Activated T-cell treated with anti-CD3 and anti-CD28 coated beads for 24 hours (primary cell): ENCODE measurements at regions not wholly inside any gene's neighbourhood (a gene's known extent, or its start where the extent isn't known, plus 50 kb on each side); places are given as distances from the start of the nearest gene placed in this dataset.

ENCODE experiments used
- DNase-seq: peaks from one replicate; pipeline ENCODE4 v3.0.0-alpha.2; 2020; ENCODE audit warnings: low read depth

DNA sequence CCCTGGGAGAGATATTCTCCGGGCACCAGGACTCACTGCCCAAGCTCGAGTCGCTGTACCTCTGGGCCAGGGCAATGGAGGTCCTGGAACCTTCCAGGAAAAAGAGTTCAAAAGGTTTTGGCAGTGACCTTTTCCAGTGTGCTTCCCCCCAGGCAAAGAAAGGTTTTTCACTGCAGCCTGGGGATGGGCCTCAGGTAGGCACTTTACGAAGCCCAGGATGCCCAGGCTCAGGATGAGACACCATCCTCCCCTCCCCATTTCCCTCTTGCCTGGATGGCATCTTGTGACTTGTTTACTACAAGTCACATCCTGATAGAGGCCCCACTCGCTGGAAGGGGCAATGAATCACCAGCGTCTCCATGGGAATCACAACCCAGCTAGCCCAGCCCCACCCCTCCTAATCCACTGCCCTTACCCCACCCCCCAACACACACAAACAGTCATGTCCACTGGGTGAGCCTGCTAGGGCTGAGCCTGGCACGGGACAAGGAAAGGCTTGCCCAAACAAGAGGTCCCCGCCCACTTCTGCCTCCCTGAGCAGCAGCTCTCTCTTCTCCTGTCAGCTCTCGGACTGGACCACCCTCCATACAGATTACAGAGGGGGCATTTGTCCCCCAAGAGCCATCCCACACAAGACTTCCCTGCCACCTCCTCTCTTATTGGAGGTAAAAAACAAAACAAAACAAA lies 93.8 kb upstream of the SMNDC1 start:
- no peak for DNase-seq

DNA sequence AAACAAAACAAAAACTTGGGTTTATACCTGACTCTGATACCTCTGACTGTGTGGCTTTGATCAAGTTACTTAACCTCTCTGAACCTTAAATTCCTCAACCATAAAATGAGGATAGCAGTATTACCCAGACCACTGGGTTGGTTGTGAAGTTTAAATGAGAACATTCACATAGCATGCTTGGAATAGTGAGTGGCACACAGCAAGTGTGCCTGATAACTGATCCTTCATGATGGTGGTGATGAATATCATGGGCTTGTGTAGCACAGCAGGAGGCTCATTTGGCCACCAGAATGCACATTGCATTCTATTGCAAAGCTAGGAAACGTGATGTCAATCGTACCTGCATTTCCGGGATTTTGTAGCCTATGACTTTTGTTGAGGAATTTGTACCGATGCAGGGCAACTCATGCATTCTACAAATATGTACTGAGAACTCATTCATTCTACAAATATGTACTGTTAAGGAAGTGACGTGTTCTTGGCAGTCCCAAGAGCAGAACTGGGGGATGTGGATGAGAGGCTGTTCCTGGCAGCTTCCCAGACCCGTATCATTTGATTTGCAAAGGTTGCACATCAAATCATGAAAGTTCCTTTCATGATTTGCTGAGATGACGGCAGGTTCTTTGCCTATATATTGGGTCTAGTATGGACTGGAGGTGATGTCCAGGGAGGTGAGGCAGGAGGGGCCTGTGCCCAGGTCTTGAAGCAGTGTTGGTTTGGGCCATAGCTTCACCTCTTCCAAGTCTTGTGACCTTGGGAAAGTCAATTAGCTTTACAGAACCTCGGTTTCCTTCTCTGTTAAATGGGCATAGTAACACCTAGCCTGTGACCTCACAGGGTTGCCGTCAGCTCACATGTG lies 94.6 kb upstream of the SMNDC1 start:
- DNase-seq, result no peak

DNA sequence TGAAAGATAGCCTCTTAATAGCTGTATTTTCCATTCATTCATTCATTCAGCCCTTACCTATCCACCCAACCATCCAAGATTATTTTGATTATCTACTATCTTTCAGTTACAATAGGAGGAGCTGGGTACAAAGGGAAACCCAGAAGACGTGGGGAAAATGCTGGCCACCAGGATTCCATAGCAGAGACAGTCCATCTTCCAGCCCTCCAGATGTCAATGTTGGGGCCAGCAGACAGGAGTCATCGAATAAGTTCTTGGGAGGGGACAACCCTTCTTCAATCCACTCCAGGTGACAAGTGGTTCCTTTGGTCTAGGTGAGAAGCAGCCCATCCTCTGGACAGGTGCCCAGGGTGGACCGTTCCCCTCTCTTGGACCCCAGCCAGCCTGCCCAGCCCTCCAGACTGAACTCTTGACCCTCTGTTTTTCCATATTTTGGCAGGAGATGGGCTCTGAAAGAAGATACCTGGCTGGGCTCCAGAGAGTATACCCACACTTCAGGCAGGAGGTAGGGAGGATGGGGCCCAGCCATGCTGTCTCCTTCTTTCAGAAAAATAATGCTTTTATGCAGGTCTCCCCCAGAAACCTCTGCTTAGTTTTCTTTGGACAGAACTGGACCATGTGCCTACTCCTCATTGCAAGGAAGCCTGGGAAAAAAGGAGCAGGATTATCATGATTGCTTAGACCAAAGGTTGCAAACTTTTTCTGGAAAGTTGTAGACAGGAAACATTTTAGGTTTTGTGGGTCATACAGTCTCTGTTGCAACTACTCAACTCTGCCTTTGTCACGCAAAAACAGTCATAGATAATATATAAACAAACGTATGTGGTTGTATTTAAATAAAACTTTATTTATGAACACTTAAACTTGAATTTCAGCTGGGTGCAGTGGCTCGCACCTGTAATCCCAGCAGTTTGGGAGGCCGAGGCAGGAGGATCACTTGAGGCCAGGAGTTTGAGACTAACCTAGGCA lies 95.5 kb upstream of the SMNDC1 start:
- no peak for DNase-seq

DNA sequence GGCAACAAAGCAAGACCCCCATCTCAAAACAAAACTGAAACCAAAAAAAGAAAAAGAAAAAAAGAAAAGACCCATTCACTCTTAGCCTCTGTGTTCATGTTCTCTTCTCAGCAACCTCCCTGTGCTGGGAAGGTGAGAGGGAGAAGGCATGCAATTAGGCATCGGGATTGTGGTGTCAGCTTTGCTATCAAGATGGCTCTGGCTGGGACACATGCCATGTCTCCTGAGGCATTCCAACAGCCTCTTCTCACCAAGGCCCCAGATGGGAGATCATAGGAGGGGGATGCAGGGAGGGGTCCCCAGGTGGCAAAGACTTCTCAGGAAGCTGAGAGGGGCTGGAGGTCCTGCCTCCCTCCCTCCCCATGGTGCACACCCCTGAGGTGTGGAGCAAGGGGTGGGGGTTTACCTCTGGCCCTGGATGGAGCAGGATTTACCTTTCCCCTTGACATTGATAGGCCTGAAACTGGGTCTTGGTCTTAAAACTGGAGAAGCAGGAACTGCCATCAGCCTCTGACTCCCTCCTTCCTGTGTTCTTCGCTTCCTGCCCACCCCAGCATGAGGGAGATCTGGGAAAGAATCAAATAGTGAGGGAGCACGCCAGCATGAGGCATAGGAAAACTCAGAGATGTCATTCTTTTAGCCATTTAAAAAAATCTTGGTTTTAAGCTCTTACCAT lies 96.2 kb upstream of the DUSP5 start:
- no peak for DNase-seq

DNA sequence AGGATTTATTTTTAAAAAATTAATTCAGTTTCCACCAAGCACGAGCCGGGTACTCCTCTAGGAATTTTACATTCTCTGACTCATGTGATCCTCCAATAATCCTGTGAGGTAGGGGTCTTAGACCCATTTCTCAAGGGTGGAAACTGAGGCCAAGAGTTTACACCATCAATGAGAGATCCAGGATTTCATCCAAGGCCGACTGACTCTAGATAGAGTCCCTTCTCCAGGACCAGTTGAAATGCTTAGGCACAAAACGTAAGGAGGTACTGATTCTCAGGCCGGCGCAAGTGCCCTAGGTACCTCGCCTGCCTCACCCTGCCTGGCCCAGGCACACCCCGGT lies 95.7 kb upstream of the DUSP5 start:
- no peak for DNase-seq

DNA sequence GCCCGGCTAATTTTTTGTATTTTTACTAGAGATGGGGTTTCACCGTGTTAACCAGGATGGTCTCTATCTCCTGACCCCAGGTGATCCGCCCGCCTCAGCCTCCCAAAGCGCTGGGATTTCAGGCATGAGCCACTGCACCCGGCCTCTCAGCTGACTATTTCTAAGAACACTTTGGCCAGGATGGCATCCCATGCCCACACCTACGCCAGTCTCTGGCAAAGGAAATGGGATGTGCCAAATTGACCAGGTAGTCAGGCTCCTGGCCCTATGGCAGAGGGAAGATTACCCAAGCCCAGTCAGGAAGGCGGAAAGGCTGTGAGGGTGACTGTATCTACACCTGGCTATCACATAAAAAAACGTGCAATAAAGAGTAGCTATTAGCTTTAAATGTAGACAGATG lies 94.1 kb upstream of the DUSP5 start:
- DNase-seq, result no peak

DNA sequence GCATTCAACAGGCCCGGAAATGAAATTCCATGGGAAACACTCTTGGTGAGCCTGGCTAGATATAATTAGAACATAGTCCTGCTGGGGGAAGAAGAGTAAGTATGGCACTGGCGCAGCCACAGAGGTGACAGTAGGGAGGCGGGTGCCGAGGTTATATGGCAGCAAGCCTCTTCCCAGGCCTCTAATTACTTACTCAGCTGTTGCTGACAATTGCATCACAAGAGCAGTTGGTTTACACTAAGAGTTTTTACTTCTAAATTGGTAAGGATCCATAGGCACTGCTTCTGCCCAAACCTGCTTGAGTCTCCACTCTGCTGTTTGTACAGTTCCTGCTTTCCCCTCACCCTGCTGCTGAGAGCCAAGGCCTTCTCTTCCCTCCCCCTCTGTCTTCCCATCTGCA lies 93.3 kb upstream of the DUSP5 start:
- no peak for DNase-seq

- no peak for DNase-seq
These were observed 92.9 kb upstream of the DUSP5 start for GRCh38 chr10:110404825-110405224.

GRCh38 chr10:110405380-110405779 lies 92.3 kb upstream of the DUSP5 start:
- DNase-seq, result no peak

DNA sequence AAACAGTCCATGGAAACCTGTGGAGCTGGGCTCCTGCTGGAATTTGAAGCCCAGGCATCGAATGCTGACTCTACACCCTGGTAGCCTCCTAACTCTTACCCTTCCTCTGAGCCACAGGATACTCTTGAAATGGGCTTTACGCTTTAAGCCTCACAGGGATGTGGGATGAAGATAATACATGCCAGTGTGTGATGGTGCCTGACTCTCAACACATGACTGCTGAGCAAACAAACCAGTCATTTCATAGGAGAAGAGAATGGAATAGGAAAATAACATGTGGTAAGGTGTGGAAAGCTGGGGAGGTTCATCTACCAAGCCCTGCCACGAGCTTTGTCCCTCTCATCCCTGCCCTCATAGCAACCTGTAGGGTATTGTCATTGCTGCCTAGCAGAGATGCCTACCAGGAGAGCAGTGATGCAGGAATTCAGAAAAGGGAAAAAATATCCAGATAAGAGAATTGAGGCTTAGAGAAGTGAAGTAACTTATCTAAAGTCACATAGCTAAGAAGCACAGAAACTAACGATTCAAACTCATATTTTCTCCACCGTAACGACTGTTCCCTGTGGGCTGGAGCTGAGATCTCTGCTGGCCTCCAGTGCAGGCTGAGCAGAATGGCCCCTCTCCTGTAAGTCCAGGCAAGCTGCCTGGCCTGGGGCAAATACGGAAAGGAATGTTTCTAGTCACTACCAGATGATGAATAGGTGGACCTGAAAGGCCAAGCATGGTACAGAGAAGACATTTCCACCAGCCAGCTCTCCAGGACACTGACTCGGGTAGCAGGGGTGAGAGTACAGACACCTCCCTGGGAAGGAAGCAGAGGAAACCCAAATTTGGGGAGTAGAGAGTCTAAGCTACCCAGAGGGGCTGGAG lies 90.2 kb upstream of the DUSP5 start:
- no peak for DNase-seq

GRCh38 chr10:110408203-110408871 lies 89.4 kb upstream of the DUSP5 start:
- DNase-seq, result no peak

DNA sequence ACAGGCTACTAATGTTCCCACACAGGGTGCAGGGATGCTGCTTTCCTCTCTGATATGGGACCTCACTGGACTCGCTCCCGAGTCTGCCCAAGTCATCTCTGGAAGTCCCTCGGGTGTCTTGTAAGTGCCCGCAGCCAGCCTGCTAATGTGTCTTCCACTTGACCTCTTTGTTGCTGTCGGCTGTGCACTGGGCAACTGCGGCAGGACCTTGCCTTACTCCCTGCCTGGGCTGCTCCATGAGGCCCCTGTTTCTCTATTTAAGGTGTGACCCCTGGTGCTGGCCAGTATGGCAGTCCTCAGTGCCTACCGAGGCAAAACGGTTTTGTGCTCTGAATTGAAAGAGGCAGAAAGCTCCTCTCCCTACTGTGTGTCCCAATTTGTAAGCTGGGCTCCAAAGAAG lies 88.8 kb upstream of the DUSP5 start:
- no peak for DNase-seq

GRCh38 chr10:110409488-110409887 lies 88.2 kb upstream of the DUSP5 start:
- DNase-seq, result no peak

DNA sequence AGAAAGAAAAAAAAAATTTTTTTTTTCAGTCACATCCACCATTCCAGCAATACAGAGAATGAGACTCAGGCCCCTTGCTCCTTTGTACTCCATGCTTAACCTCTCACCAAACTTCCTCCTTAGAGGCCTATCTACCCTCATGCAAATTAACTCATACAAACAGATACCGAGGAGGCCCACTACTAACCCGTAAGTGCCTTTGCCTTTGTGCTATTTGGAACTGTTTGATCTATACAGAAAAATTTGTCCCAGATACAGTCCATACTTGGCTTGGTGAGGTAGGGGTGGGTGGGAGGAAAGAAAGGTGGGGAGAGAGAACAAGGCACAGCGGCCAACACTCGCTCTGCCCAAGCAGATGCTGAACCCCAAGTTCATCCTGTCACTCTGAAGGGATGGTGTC lies 87.8 kb upstream of the DUSP5 start:
- no peak for DNase-seq

GRCh38 chr10:110410329-110411046 lies 87.2 kb upstream of the DUSP5 start:
- no peak for DNase-seq

GRCh38 chr10:110411047-110411410 lies 86.7 kb upstream of the DUSP5 start:
- no peak for DNase-seq

DNA sequence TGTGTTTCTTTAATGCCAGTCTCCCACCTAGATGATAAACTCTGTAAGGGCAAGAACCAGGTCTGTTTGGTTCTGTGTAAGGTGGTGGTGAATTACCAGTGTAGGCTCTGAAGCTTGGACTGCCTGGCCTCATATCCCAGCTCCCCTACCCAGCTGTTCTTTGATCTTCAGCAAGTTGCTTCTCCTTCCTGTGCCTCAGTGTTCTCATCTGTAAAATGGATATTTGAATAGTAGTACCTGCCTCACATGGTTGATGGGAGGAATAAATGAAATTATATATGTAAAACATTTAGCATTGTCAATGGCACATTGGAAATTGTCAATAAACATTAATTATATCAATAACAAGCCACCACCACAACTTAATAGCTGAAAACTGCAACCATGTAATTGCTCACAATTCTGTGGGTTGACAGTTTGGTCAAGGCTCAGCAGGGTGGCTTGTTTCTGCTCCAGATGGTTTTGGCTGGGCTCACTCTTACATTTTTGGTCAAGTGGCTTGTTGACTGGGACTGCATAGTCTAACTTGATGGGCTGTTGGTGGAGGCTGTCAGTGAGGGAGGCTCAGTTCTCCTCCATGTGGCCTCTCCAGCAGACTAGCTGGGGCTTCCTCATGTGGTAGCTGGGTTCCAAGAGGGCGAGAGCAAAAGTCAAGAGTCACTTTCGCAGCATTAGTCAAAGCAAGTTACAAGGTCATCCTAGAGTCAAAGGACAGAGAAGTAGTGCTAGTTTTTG lies 84.5 kb upstream of the DUSP5 start:
- no peak for DNase-seq

DNA sequence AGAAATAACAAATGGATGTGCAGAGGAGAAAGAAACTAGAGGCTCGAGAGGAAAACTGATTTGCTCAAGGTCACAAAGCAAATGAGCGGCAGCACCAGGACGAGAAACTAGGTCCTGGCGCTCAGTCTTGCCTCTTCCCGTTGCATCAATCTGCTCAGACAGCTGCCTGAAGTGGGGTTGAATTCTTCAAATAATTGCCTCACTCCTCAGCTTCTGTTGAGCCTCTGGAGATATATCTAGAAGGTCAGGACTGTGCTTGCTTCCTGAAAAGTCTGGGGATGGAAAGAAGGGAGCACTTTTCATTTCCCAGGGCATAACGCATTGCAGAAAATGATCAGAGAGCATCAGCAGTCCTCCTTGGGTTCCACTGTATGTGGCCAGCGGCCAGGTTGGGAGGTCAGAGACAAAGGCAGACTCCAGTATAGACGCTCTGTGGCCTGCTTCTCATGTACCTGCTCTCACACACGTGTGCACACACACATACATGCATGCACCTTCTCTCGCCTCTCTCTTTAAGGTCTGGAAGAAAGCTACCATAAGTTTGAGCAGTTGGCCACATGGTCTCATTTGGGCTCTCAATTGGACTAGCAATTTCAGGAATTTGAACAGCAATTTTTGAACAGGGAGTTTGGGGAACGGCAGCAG lies 83.7 kb upstream of the DUSP5 start:
- no peak for DNase-seq
